ENCODE measurements at regions not wholly inside any gene's neighbourhood (a gene's known extent, or its start where the extent isn't known, plus 50 kb on each side); places are given as distances from the start of the nearest gene placed in this dataset.
"Not testable (repeated sequence)": the region's sequence is repeated elsewhere in the genome, so short reads cannot be mapped to it uniquely, and the experiment has no call there.

GRCh38 chr4:28004520-28004919 lies 1143.9 kb downstream of the STIM2 start:
- DNase-seq (ENCODE audit: extremely low read depth, low read depth): no peak

DNA sequence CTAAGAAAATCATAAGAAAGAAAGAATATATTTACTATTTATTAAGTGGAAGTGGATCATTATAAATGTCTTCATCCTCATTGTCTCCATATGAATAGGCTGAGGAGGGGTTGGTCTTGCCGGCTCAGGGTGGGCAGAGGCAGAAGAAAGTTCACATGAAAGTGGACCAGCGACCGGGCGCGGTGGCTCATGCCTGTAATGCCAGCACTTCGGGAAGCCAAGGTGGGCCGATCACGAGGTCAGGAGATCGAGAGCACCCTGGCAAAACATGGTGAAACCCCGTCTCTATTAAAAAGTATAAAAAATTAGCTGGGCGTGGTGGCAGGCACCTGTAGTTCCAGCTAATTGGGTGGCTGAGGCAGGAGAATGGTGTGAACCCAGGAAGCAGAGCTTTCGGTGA lies 1145.4 kb downstream of the STIM2 start:
- DNase-seq (ENCODE audit: extremely low read depth, low read depth): no peak

DNA sequence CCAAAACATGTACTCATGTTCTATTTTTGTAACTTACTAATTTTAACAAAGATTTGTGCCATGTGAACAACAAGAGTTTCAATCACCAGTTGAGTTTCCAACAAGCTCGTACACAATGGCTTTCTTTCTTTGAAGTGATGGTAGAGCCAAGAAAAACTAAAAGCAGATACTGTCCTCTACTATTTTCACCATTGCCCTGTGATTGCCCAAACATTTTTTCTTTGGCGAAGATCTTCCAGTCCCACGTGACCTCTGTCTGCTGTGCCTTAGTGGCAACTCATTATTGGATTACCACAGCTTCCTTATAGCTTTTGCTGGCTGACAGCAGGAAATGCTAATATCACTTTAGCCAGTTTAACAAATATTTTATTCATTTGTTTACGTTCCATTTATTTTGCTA lies 1147.1 kb downstream of the STIM2 start:
- DNase-seq (ENCODE audit: extremely low read depth, low read depth): no peak

DNA sequence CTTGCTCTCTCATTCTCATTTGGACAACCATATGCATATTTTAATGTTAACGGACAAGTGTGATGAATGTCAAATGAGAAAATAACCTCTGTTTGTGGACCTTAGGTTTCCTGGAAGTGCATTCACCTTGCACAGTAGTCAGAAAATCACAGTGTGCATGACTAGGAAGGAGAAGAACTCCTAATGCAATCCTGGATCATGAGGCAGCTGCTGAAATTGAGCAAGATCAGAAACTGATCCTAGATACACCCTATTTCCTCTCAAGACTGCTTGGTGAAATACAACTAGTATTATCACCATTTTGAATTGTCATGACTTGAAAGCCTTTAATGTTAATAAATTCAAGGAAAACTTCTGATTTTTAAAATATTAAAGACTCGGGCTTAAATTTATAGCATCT lies 1148.9 kb downstream of the STIM2 start:
- DNase-seq (ENCODE audit: extremely low read depth, low read depth): no peak

- DNase-seq (ENCODE audit: extremely low read depth, low read depth): no peak
These were observed 1150.1 kb downstream of the STIM2 start for GRCh38 chr4:28010577-28011240.

DNA sequence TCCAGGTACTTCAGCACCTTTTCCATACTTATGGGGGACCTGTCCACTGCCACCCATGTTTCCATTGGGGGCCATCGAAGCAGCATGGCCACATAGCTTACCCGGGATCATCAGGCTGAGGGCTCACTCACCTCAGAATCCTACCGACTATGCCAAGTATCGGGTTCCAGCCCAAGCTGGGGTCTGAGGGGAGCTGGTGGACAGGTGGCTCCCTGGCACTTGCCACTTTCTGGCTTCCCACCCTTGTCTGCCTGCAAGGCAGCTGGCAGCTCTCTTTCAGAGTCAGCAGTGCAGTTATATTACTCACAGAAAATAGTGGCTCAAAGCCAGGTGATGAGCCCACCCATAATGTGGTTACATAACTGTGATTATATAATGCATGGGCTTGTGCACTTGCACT lies 1153.8 kb downstream of the STIM2 start:
- DNase-seq (ENCODE audit: extremely low read depth, low read depth): no peak

DNA sequence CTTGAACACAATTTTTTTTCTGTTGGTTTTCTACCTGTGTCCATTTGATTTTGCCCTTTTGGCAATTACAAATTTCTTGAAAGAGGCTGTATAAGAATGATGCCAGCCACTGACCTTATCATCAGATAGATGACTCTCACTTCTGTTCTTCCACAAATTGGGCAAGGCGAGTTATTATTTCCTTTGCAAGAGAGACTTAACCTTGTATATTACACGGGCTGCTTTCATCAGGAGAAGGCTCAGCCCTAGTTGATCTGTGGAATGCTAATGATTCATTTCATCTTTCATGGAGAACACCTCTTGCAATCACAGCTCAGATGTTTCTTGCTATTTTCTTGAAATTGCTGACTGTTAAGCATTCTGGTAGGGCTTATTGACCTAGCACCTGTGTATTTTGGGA lies 1155.4 kb downstream of the STIM2 start:
- DNase-seq (ENCODE audit: extremely low read depth, low read depth): no peak

DNA sequence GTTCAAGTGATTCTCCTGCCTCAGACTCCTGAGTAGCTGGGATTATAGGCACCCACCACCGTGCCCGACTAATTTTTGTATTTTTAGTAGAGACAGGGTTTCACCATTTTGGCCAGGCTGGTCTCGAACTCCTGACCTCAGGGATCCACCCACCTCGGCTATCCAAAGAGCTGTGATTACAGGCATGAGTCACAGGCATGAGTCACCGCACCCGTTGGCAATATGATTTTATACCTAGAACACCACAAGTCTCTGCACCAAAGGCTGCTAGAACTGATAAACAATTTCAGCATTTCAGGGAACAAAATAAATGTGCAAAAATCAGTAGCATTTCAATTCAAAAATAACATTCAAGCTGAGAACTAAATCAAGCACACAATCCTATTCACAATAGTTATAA lies 1177.6 kb downstream of the STIM2 start:
- not testable (repeated sequence) for DNase-seq (ENCODE audit: extremely low read depth, low read depth)

GRCh38 chr4:28062562-28062961 lies 1201.9 kb downstream of the STIM2 start:
- DNase-seq (ENCODE audit: extremely low read depth, low read depth): no peak

GRCh38 chr4:28073860-28074555 lies 1213.4 kb downstream of the STIM2 start:
- no peak for DNase-seq (ENCODE audit: extremely low read depth, low read depth)

- no peak for DNase-seq (ENCODE audit: extremely low read depth, low read depth)
These were observed 1214.8 kb downstream of the STIM2 start for GRCh38 chr4:28075401-28075956.

GRCh38 chr4:28077203-28077602 lies 1216.6 kb downstream of the STIM2 start:
- DNase-seq (ENCODE audit: extremely low read depth, low read depth): not testable (repeated sequence)

GRCh38 chr4:28082686-28083390 lies 1222.2 kb downstream of the STIM2 start:
- DNase-seq (ENCODE audit: extremely low read depth, low read depth): no peak

GRCh38 chr4:28092610-28093009 lies 1232.0 kb downstream of the STIM2 start:
- DNase-seq (ENCODE audit: extremely low read depth, low read depth): no peak

DNA sequence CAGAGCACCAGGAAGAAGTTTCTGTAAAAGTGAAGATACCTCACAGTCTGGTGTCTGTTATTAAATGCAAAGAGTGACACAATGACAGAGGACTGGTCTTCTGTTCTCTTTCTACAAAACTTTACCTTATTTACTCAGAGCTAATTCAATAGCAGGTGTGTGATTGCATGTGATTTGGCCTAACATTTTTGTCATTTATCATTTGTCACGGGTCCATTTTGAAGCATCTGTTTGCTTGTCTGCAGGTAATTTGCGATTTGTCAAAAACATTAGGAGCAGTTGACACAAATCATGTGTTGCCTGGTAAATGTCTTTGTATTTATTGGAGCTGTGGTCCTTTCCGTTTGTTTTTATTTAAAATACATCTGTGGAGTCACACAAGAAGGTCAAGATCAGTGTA lies 1232.4 kb downstream of the STIM2 start:
- DNase-seq (ENCODE audit: extremely low read depth, low read depth): no peak

- DNase-seq (ENCODE audit: extremely low read depth, low read depth): no peak
These were observed 1240.9 kb downstream of the STIM2 start for GRCh38 chr4:28101583-28101982.

DNA sequence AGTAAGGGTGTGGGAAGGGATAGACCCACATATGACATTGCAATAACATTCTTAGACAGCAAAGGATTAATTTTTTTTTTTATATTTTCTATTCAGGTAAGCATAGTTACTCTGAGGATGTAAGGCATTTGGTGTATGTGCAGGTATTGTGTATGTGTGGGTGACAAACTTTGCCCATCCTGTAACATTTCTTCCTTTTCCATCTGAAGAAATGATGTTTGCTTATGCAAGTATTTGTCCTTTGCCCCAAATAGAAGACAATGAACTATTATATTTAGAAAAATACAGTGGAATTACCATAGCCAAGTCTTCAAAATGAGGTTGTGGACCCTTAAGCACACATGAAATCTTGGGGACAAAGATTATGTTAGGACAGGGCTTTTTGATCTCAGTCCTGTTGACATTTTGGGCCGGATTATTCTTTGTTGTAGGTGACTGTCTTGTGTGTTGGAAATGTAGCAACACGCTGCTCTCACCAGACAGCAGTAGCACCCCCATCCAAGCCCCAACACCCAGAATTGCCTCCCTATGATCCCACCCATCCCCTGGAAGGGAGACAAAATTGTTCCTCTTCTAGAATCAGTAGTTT lies 1244.7 kb downstream of the STIM2 start:
- DNase-seq (ENCODE audit: extremely low read depth, low read depth): no peak

DNA sequence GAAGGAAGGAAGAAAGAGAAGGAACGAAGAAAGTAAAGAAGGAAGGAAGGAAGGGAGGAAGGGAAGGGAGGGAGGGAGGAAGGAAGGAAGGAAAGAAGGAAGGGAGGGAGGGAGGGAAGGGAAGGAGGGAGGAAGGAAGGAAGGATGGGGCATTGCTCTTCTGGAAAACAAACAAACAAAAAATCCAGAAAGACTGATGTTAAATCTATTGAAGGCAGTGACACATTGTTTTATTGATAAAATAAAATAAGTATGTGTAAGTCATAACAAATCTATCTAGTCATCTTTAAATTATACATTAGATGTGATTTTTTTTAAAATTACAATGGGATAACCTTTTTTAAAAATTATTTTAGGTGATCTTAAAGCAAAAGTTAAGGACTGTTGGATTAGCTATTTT lies 1245.5 kb downstream of the STIM2 start:
- no peak for DNase-seq (ENCODE audit: extremely low read depth, low read depth)

DNA sequence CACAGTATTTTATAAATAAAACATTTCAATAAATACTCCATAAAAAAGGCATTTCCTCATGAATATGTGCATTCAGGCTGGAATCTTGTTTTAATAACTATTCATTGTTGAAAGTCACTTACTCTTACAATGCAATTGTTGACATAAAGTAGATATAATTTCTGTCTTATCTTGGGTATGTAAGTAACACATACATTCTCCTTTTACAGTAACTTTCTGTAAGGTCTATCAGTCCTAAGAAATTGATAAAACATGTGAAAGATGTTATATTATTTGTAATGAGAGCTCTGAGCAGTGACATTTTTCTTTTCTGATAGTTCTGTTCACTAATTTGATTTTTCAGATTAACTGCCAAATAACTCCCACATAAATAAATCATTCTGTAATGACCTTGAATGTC lies 1249.2 kb downstream of the STIM2 start:
- DNase-seq (ENCODE audit: extremely low read depth, low read depth): no peak

GRCh38 chr4:28112691-28113335 lies 1252.2 kb downstream of the STIM2 start:
- not testable (repeated sequence) for DNase-seq (ENCODE audit: extremely low read depth, low read depth)

DNA sequence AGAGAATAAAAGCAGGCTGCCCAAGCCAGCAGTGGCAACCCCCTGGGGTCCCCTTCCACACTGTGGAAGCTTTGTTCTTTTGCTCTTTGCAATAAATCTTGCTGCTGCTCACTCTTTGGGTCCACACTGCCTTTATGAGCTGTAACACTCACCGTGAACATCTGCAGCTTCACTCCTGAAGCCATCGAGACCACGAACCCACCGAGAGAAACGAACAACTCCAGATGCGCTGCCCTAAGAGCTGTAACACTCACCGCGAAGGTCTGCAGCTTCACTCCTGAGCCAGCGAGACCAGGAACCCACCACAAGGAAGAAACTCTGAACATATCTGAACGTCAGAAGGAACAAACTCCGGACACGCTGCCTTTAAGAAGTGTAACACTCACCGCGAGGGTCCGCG lies 1252.9 kb downstream of the STIM2 start:
- not testable (repeated sequence) for DNase-seq (ENCODE audit: extremely low read depth, low read depth)
